DOHH2 (cell line): ENCODE measurements at regions not wholly inside any gene's neighbourhood (a gene's known extent, or its start where the extent isn't known, plus 50 kb on each side); places are given as distances from the start of the nearest gene placed in this dataset.

ENCODE experiments used
- EZH2phosphoT487 ChIP-seq: fragments of 200-600 bp; sonication (generic); IDR thresholded peaks from 2 replicates; pipeline ENCODE4 v1.6.1; 2017; ENCODE audit warnings: borderline replicate concordance, mild to moderate bottlenecking, antibody characterized with exemption, low read length, moderate library complexity, mixed read lengths
- TF ChIP-seq, protein P1 (sequence below): fragments of 200-600 bp; sonication (generic); IDR thresholded peaks from one replicate; pipeline ENCODE4 v1.5.1; 2014; ENCODE audit warnings: antibody characterized with exemption, mild to moderate bottlenecking, low read depth, low read length; ENCODE audit not compliant: poor library complexity, severe bottlenecking

DNA sequence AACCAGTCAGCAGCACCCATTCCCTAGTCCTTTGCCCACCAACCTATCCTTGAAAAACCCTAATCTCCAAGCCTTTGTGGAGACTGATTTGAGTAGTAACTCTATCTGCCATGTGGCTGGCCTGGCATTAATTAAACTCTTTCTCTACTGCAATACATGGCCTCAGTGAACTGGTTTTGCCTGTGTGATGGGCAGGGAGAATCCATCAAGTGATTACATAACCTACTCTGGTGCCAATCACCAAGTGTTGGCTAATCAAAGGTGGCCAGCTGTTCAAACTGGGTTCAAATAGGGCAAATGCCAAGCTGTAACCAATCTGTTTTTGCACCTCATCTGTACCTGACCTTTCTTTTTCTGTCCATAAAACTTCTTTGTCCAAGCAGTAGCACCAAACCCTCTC lies 139.8 kb upstream of the XPO1 start:
- TF ChIP-seq, protein P1, sequence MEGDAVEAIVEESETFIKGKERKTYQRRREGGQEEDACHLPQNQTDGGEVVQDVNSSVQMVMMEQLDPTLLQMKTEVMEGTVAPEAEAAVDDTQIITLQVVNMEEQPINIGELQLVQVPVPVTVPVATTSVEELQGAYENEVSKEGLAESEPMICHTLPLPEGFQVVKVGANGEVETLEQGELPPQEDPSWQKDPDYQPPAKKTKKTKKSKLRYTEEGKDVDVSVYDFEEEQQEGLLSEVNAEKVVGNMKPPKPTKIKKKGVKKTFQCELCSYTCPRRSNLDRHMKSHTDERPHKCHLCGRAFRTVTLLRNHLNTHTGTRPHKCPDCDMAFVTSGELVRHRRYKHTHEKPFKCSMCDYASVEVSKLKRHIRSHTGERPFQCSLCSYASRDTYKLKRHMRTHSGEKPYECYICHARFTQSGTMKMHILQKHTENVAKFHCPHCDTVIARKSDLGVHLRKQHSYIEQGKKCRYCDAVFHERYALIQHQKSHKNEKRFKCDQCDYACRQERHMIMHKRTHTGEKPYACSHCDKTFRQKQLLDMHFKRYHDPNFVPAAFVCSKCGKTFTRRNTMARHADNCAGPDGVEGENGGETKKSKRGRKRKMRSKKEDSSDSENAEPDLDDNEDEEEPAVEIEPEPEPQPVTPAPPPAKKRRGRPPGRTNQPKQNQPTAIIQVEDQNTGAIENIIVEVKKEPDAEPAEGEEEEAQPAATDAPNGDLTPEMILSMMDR: no peak
- no peak for TF ChIP-seq EZH2phosphoT487
